ENCODE measurements at regions not wholly inside any gene's neighbourhood (a gene's known extent, or its start where the extent isn't known, plus 50 kb on each side); places are given as distances from the start of the nearest gene placed in this dataset.
"Not testable (repeated sequence)": the region's sequence is repeated elsewhere in the genome, so short reads cannot be mapped to it uniquely, and the experiment has no call there.

DNA sequence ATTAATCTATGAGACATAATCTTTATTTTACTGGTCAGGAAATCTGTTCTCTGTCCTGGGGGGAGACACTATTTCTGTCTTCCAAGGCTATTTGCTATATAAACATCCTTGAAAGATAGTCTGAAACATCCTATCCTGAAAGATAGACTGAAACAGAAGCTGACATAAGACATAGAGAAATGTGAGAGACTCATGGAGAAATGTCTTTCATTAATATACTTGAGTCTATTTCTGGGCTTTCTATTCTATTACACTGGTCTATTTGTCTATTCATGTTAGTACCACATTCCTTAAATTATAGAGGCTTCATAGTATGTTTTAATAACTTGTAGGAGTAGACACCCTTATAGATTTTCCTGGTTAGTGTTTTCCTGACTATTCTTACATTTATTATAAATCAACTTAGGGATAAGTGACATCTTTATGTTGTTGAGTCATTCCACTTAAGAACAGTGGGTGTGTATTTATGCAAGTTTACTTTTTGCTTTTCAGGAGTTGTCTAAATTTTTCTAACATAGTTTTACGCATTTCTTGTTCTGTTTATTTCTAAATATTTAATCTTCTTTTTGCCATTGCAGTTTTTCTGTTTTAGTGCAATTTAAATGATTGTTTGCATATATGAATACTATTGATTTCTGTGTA is 244.9 kb upstream of the ZSWIM2 start:
- intact Hi-C loops (cut with DNase I) = no loop called here
- DNase-seq = no peak

DNA sequence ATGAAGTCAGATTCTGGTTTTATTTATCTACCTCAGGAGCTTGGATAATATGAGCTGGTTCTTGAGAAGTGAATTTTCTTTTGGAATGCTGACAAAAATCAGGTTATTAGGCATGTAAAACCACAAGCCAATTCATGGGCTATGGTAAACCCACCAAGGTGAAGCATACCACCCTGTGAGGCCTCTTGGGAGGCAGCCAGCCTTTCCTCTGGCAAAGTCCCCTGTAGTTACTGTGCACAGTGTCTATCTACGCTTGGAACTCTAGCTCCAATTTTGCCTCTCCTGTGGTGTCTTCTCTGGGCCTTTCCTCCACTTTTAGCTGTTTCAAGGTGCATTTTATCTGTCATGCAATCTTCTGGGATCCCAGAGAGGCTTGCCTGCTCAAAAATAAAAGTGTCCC is 242.7 kb upstream of the ZSWIM2 start:
- intact Hi-C loops (cut with DNase I) = no loop called here
- DNase-seq = no peak

DNA sequence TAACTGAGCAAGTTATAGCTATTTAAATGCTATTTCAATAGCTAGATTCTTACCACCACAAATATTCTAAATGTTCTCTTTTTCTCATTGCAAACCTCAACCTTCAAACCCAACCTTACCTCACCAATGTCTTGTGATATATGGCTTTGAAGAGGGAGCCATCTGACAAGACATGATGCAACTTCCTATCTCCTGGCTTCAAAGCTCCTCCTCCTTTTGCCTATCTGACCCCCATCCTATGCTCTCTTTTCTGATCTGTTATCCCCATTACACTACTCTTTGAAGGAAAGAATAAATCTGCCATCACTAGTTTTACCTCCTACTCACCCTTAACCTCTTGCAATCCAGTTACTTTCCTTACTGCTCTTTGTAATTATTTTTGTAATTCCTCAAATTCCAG is 235.6 kb upstream of the ZSWIM2 start:
- no peak for DNase-seq
- intact Hi-C loops (cut with DNase I) = no loop called here

DNA sequence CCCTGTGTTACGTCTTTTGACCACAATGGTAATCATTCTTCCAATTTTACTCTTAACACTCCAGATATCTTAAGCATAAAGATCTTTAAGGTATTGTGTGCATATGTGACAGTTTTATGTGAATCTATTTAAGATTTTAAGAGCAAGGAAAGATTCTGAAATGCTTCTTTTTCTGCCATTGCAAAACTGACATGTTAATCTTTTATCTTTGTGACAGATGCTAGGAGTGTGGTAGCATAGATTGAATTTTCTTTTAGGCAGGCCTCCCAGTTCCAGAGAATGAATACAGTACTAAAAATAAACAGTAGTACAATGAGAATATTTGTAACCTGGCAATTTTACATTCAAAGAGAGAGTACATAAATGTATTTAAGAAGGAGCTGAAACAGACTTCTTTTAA is 232.5 kb upstream of the ZSWIM2 start:
- intact Hi-C loops (cut with DNase I) = no loop called here

DNA sequence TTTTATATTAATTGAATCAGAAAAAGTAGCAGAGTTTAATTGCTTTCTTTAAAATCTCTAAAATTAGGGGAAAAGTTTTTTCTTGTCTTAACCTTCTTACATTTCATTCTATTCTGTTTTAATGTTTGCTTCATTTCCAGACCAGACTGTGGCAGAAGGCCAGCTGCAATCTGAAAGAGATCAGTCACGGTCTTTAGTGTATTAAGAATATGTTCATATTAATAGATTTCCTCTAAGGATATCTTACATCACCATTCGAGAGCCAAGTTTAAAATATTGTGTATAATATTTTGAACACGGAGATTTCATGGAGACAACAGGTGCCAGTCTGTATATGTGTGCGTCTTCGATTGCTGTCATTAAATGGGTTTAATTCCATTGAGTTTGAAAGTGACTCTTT is 230.9 kb upstream of the ZSWIM2 start:
- no peak for DNase-seq

More for the DNA sequence above, 232.5 kb upstream of the ZSWIM2 start:
- no peak for DNase-seq

DNA sequence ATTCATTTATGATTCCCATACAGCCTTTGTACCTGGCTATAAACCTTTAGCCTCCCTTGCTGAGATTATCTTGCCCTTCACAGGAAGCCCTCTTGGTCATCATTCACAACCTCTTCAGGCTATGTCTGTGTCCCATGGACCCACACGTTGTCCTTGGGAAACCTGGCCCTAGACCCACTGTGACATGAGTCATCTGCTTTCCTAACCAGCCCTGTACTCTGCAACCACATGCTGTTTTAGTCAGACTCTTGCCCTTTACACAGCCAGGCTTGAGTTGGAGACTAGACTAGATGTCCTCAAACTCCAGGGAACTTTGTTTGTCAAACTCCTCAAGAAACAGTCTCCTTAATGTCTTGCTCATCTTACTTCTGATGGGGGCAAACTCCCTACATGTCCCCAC is 229.3 kb upstream of the ZSWIM2 start:
- no peak for DNase-seq
- intact Hi-C loops (cut with DNase I) = no loop called here

More for the DNA sequence above, 230.9 kb upstream of the ZSWIM2 start:
- intact Hi-C loops (cut with DNase I) = no loop called here

DNA sequence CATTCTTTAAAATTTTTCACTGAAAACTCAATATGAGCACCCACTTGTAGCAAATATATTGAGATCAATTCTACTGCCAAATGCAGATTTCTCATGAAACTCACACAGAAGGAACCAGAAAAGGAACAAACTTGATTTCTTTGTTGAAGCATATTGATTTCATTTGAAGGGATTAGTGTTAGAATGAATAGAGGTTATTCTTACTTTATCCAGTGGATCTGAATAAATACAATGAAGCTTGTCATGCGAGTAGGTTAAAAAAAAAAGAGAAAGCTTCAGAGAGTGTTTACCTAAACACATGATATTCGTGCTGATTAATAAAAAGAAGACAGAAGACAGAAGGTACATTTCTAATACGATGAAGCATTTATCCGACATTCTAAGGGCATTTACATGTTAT is 226.7 kb upstream of the ZSWIM2 start:
- intact Hi-C loops (cut with DNase I) = no loop called here

DNA sequence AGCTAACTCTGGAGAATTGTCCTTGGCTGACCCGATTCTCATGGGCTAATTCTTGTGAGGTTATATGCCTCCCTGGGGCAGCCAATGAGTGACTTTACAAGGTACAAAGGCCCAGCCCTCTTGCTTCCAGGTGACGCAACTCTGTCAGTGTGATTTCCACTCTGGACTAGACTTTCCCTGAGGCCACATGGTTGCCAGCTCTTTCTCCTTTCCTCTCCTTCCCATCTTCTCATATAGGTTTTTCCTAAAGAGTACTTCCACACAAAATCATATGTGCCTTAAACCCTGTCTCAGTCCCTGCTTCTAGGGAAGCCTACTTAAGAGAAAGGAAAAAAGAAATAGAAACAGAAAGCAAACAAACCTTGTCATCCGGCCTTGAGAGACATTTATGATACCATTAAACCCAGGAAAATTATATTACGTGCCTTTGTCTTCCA is 226.2 kb upstream of the ZSWIM2 start:
- intact Hi-C loops (cut with DNase I) = no loop called here
- no peak for DNase-seq

More for the DNA sequence above, 226.7 kb upstream of the ZSWIM2 start:
- no peak for DNase-seq

DNA sequence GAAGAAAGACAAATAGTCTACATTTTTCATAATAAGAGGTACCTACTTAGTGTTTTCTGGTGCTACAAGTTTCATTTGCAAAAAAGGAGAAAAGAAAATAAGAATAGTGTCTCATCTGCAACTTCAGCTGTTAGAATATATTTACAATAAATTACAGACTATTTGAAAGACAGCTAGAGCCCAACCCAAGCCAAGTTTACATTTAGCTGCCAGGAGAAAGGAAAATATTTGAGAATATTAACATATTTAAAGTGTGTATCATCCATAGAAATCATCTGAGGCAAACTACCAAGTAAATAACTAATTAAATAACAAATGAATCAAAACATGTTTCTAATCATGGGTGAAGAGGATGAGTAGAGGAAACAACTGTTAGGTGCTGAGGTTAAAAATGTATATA is 209.2 kb upstream of the ZSWIM2 start:
- no peak for DNase-seq
- intact Hi-C loops (cut with DNase I) = no loop called here

DNA sequence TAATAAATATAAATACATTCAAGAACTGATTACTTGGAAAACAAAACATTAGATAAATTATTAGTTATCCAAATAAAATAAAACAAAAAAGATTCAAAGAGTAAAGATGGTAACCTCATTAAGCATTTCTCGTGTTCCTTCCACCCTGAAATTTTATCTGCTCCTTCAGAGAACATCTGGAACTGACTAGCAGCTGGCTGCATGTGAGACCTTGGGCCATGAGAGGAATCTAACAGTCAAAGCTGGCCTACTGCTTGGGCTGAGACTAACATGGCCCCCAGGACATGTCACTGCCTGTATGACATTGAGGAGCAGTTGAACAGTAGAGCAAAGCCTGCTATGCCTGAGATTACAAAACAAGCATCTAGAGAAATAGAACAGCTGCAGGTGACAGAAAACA is 208.5 kb upstream of the ZSWIM2 start:
- no peak for DNase-seq
- intact Hi-C loops (cut with DNase I) = no loop called here

DNA sequence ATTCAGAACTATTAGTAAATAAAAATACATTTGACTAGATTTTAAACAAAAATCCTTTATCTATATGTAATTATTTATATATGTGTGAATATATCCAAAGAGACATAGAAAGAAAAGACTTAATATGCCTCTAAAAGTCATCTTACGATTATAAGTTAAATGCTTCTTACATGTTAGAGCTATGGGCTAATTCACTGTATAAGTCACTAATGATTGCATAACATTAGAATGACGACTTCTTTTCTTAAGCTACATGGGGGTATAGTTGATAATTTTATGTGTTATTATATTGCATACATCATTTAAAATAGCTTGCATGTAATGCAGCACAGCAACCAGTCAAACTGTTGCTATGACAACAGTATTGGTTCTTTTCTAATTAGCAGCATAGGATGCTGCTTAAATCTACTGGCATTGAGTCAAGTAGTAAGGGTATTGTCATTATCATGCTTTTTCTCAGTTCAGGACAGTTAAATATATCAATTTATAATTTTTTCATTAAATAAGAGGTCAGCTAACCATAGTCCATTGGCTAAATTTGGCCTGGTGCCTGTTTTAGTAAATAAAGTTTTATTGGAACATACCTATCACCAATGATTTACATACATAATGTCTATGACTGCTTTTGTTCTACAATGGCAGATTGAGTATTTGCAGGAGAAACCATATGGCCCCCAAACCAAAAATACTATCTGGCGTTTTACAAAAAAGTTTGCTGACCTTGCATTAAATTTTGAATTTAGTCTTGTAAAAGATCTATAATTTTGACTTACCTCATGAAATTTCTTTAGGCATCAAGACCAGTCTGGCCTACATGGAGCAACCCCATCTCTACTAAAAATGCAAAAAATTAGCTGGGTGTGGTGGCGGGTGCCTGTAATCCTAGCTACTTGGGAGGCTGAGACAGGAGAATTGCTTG is 207.7 kb upstream of the ZSWIM2 start:
- intact Hi-C loops (cut with DNase I) = no loop called here
- no peak for DNase-seq

DNA sequence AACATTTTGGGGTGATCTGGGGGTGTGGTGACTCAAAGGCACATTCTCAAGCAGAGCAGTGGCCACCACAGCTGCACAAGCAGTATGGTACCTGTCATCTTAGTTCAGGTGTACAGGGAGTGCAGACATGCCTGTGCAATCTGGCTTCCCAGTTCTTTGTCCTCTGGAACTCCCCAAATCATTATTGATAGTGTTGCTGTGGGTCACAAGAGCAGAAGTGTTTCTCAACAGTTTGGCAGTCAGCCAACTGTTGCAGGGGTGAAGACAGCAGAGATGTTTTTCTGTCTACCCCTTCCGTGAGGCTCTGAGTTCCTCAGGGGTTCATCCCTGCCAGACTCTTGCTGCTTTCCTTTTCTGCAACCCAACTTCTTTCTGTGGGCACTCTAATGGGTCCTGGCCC is 206.5 kb upstream of the ZSWIM2 start:
- DNase-seq = no peak
- intact Hi-C loops (cut with DNase I) = no loop called here

DNA sequence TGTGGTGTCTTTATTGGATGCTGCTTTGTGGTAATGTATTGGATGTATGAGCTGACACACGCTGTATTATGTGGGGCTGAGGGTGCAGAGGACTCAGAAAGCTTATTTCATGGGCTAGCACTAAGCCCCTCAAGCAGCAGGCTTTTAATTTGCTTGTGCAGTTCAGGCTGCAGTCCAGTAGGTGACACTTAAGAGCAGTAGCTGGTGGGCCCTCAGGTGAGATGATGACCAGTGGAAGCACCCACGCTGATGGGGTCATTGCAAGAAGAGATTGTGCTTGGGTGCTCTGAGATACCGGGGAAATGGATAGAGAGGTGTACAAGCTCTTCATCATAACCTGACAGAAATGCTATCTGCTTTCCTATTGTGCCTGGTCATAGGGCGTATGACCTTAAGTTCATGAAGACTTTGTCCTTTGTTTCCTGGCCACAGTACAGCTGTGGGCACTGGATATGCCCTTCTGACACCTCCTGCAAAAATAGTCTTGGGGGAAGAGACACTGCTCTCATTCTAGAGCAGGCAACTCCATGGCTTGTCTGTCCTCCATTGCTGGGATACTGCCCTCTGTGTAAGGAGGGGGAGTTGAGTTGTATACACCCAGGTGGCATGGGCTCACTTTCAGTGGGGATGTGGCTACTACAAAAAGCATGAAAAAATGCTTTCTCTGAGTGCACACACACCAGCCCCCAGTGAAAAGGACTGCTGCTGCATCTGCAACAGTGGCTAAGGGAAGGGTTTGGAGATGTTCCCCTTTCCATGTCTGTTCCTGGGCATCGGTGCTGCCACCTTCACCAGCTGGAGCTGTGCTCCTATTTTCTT is 205.7 kb upstream of the ZSWIM2 start:
- intact Hi-C loops (cut with DNase I) = no loop called here
- DNase-seq = no peak

DNA sequence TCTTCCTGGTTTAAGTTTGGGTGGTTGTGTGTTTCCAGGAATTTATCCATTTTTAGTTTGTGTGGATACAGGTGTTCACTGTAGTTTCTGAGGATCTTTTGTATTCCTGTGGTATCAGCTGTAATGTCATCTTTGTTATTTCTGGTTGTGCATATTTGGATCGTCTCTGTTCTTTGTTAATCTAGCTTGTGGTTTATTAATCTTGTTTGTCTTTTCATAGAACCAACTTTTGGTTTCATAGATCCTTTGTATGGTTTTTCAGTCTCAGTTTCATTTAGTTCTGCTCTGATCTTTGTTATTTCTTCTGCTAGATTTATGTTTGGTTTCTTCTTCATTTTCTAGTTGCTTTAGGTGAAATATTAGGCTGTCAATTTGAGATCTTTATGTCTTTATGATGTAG is 202.4 kb upstream of the ZSWIM2 start:
- intact Hi-C loops (cut with DNase I) = no loop called here
- DNase-seq = no peak

DNA sequence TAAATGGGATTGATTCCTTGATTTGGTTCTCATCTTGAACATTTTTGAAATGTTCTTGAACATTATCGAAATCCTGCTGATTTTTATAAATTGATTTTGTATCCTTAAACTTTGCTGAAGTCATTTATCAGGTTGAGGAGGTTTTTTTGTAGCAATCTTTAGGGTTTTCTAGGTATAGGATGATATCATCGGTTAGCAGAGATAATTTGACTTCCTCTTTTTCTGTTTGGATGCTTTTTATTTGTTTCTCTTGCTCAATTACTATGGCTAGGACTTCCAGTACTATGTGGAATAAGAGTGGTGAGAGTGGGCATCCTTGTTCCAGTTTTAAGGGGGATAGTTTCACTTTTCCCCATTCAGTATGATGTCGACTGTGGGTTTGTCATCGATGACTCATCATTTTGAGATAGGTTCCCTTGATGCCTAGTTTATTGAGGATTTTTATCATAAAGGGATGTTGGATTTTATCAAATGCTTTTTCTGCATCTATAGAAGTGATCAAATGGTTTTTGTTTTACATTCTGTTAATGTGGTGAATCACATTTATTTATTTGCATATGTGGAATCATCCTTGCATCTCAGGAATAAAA is 201.5 kb upstream of the ZSWIM2 start:
- intact Hi-C loops (cut with DNase I) = no loop called here
- no peak for DNase-seq

DNA sequence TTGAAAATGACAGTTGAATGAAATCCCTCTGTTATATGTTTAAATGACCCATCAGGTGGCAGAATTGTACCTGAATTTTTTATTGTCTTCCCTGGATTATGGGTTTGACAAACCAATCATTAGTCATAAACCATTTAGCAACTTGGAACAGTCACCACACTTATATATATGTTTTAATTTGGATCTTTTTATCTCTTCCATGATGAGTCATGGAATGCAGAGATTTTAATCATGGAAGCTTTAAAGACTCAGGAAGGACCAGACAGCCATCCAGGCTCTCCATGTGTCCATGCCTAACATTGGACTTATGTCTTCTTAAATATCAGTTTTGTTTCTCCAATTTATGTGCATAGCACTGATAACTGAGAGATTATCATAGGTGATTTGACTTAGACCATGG is 188.3 kb upstream of the ZSWIM2 start:
- intact Hi-C loops (cut with DNase I) = no loop called here

DNA sequence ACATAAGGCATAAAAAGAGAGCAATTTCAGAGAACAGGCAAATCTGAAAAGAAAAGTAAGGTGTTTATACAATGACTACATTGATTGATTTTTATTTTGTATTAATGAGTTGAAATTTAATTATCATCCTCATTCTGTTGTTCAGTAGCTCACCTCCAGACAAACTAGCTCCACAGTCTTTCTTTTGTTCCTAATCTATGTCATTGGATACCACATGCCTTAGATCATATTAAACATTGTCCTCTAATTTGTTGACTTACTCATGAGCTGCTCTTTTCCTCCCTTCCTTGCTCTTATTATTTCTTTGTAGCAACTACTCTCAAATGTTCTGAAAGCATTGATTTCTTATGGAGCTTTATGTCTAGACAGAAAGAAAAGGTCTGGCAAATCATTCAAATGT is 185.5 kb upstream of the ZSWIM2 start:
- intact Hi-C loops (cut with DNase I) = no loop called here
- no peak for DNase-seq

More for the DNA sequence above, 188.3 kb upstream of the ZSWIM2 start:
- DNase-seq = no peak

DNA sequence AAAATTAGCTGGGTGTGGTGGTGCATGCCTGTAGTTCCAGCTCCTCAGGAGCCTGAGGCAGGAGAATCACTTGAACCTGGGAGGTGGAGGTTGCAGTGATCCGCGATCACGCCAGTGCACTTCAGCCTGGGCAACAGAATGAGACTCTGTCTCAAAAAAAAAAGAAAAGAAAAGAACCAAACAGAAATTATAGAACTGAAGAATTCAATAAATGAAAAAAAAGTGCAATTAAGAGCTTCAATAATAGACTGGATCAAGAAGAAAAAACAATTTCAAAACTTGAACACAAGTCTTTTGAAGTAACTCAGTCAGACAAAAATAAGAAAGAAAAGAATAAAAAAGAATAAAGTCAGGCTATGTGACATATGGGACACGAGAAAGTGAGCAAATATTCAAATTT is 175.8 kb upstream of the ZSWIM2 start:
- DNase-seq = no peak
- intact Hi-C loops (cut with DNase I) = no loop called here

DNA sequence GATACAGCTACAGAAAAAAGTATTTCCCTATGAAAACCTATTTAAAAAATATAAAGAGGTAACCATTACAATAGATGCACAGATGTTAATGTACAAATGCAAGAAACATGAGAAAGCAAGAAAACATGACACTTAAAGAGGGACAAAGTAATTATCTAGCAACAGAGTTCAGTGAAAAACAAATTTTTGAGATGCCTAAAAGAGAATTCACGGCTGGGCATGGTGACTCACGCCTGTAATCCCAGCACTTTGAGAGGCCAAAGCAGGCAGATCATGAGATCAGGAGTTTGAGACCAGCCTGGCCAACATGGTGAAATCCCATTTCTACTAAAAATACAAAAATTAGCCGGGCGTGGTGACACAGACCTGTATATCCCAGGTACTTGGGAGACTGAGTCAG is 175.0 kb upstream of the ZSWIM2 start:
- intact Hi-C loops (cut with DNase I); DNase-seq: not testable (repeated sequence)

DNA sequence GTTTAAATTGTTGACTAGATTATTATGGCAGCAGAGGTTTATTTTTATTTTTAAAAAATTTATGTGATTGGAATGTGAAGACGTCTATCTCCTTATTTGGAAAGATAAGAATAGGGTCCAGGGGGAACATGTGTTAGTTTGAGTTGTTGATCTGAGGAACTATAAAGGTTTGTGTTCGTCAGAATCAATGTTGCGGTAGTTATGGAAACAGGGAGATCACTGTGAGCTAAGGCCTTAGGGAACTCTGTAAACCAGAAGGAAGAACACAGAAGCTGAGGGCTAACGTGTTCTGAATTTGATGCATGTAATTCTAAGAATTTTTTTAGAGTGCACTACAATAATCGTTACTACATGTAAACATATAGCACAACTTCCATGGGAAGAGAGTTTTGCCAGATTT is 168.5 kb upstream of the ZSWIM2 start:
- intact Hi-C loops (cut with DNase I) = no loop called here
- no peak for DNase-seq
